NCI-H460 (cell line): ENCODE measurements at regions not wholly inside any gene's neighbourhood (a gene's known extent, or its start where the extent isn't known, plus 50 kb on each side); places are given as distances from the start of the nearest gene placed in this dataset.
"Not testable (repeated sequence)": the region's sequence is repeated elsewhere in the genome, so short reads cannot be mapped to it uniquely, and the experiment has no call there.

ENCODE experiments used
- DNase-seq: peaks from one replicate; pipeline ENCODE4 v3.0.0-alpha.2; 2016; ENCODE audit warnings: low read depth; ENCODE audit errors: extremely low read depth

DNA sequence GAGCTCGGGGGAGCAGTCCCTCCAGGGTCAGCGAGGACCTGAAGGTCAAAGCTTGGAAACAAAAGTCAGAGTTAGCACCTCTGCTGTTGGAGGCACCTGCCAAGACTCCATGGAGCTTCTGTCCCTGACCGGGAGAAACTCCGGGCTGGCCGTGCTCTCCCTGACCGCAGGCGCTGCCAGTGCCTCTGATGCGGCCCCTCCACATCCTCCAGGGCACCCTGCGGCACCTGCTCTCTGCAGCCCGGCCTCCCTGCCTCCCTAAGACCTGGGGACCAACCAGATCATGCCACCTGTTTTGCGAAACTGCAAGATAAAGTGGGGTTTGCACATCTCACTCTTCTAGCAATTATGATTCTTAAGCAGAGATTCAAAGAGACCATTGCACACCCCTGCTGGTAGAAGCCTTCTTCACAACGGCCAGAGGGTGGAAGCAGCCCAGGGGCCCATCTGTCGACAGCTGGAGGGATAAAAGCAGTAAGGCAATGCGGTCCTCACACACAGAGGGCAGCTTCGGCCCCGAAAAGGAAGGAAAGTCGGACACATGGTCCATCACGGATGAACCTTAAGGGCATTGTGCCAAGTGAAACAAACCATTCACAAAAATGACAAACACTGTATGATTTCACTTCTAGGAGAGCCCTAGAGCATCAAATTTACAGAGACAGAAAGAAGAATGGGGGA is 477.1 kb downstream of the BRD1 start:
- no peak for DNase-seq

DNA sequence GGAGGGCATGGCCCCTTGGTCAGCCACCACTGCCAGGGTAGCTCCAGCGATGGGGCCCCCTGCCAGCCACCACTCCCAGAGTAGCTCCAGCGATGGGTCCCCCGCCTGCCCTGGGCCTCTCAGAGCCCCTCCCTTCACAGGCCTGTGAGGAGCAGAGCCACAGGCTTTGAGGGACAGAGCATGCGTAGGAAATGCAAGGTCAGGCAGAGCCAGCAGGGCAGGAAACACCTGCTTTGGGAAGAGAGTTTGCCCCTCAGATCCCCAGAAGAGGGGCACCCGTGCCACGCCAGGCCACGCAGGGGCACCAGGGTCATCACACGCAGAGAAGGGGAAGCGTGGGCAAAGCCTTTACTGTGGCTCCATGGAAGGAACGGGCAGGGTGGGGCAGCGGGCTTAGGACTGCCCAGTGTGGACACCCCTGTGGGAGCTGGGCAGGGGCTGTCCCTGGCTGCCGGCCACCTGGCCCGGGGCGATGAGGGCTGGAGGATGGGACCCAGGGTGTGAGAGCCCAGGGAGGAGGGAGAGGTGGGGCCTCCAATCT is 477.8 kb downstream of the BRD1 start:
- no peak for DNase-seq

DNA sequence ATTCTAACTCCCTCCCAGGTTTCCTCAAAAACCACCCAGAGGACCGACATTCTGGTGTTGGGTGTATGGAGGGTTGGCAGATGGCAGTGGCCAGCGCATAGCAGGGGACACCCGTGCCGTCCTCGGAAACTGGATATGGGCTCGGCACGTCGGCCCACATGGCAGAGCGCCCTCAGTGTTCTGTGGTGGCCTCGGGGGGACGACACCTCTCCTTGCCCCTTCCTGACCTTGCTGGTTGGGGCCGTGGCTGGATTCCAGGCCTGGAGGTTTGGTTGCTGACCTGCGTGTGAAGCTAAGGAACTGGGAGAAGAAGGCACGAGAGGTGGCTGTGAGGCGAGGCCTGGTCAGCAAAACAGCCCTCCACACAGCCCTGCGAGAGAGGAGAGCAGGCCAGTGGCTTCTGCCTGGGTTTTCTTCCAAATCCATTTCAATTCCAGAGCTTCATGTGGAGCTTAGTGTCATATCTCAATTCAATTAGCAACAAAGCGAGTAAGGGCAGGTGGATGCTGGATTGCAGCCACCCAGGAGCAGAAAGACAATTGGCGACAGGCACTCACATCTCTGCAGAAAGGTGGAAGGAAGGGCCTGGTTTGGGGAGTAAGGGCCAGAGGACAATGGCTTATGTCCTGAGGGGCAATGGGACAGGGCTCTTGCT is 478.4 kb downstream of the BRD1 start:
- no peak for DNase-seq

DNA sequence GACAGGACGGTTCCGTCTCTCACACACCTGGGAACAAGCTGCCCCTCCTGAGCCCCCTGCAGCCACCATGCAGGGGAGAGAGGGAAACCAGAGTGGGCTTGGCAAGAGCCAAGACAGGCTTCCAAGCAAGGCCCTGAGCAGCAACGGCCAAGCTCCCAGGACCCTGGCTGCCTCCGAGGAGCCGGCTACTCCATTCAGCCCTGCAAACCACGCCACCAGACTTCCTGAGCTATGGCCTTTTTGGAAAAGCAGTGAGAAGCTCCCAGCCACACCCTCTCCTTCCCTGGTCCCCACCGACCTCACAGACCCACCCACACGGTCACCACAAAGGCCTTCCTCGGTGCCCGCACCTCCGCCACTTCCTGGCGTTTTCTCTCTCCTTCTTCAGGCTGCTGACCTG is 479.0 kb downstream of the BRD1 start:
- DNase-seq, result no peak

DNA sequence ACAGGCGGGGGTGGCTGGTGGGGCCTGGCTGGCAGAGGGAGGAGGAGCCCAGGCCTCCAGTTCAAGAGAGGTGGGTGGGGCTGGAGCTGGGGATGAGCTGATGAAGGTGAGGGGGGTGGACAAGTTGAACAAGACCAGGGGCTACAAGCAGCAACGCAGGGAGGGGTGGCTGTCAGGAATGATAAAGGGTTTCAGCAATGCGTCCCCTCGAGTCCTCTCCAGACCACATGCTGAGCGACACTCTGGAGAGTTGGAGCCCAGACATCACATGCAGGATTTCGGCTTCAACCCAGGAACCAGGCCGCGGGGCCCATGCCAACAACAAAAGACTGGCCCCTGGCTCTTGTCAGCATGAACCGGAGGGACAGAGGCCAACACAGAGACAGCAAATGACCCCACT is 480.3 kb downstream of the BRD1 start:
- no peak for DNase-seq

DNA sequence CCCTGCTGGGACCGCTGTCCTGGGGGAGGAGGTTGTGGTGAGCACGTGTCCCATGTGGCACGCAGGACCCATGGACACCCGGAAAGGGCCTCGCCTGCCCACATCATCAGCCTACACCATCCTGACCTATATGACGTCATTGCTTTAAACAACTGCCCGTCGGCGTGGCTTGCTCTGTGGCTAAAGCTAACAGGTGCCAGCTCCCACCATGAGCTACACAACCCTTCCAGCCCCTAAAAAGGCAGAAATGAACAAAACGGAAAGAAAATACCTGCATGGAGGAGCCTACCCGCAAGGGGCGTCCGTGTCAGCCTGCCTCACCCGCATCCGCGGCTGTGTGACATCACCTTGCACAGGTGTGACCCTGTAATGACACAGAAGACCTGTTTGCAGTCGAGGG is 481.8 kb downstream of the BRD1 start:
- DNase-seq, result no peak

DNA sequence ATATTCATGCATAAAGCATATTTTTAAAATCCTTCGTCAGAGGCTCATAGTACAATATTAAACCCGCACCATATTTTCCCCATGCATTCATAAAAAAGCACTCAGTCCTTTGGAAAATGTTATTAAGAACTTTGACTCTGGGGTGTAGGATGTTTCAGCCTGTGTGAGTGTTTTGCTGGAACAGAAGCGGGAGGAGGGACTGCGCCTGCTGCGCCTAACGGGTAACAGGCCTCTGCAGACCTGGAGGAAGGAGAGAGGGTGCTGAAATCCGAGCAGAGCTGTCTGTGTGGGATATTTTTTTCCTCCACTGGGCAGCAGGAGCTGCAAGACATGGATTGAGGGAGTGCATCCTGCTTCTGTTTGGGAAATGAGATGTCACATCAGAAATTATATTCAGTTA is 483.0 kb downstream of the BRD1 start:
- DNase-seq, result no peak

DNA sequence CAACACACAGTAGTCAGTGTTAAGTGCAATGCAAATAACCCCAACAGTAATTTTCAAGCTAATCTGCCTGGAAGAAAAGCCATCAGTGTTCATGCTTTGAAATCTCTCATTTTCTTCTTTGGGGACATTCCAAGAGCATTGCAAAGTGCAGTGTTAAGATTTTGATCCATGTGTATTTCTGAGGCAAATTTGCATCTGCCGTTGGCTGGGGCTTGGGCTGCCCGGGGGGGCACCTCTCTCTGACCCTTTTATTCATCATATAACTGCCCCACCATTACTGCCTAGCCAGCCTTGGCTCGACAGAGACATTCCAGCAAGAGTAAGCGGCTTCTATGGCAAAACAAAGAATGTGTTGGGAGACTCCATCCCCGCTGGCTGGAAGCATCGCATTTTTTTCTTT is 483.5 kb downstream of the BRD1 start:
- DNase-seq, result no peak

DNA sequence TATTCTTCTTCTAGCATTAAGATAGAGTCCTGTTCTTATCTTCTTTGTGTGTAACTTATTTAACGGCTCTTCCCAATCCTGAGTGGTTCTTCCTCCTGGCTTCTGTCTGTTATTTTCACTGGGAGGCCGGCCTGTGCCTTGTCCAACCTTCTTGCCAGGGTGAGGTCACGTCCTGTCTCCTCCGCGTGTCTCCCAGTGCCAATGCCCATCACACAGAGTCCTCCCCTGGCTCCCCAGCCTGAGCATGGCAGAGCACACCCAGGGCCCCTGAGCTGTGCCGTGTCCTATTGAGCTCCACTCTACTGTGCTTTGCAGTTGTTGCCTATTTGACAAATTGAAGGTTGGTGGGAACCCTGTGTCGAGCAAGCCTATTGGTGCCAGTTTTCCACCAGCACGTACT is 487.3 kb downstream of the BRD1 start:
- DNase-seq, result no peak

DNA sequence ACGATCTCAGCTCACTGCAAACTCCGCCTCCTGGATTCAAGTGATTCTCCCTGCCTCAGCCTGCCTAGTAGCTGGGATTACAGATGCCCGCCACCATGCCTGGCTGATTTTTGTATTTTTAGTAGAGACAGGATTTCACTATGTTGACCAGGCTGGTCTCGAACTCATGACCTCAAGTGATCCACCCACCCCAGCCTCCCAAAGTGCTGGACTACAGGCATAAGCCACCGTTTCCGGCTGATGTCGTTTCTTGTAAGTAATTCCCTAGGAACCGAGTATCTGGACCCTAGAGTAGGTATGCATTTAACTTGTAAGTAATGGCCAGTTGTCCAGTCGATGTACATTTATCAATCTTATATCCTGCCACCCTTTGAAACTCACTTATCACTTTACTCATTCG is 491.2 kb downstream of the BRD1 start:
- DNase-seq, result not testable (repeated sequence)

DNA sequence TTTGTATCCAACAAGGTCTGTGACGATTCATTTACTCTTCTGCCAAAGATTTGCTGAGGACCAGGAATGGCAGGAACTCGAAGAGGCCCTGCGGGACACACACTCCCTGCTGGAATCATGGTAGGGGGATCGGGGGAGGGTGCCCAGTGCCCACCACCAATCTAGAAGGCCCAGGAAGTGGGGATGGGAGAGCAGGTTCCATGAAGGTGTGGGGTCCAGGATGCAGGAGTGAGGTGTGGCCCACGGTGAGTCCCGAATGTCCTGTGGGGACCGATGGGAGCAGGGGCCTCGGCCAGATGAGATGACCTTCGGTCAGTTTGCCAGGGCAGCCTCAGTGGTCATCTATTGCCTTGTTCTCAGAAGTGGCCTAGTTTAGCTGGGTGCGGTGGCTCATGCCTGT is 492.7 kb downstream of the BRD1 start:
- no peak for DNase-seq

DNA sequence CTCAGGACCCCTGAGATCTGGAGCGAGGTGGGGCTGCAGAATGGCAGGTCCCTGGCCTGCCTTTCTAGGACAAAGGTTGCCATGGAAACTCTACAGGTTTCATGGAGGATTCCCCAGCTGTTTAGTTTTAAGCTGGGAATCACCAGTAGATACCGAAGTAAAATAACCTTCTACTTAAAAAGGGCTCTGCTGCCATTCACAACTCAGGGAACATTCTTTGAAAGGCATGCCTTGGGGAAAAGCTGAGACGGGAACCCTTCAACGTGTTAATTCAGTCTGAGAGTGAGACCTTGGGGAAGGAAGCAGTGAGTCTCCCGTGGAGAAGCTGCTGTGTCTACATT is 493.3 kb downstream of the BRD1 start:
- no peak for DNase-seq

DNA sequence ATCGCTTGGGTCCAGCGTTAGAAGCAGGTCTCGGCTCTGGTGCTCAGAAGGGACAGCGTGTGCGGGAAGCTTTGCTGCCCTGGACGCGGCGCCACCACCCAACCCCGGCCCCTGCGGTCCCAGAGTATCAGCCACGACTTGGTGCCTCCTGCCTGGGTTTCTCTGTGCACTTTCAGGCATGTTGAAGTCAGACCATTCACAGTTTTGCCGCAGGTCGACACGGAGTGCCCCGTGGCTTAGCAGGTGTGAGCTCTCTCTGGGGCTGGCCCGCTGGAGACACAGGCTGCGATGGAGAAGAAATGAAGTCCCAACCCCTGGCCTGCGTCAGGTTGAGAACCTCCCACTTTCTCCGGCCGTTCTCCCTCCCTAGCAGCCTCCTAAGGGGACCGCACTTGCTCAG is 494.5 kb downstream of the BRD1 start:
- no peak for DNase-seq

DNA sequence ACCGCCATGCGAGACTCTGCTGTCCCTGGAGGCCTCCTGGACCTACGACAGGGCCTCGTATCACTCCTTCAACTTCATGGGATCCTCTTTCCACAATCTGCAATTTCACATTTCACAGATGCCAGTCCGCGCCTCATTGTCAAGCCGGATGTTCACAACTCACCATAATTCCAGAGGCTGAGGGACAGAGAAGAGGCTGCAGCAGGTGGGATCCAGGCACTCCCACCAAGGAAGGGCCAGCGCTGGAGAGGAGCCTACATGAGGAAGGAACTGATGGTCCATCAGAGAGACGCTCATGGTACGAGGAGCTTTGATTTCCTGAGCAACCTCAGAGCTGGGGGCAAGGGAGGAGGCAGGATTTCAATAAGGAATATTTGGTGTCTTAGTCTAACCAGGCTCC is 495.0 kb downstream of the BRD1 start:
- DNase-seq, result no peak

DNA sequence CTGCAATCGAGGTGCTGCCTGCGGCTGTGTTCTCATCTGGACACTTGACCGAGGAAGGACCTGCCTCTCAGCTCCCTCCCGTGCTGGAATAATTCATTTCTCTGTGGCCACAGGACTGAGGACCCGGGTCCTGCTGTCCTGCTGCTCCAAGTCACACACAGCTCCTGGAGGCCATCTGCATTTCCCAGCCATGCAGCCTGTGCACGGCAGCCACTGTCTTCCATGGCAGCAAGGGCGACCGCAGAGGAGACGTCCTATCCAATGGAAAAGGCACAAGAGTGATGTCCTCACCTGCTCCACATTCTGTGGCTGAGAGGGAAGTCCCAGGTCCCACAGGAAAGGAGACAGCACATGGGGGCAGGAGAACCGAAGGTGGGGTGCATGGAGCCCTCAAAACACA is 495.8 kb downstream of the BRD1 start:
- DNase-seq, result no peak

DNA sequence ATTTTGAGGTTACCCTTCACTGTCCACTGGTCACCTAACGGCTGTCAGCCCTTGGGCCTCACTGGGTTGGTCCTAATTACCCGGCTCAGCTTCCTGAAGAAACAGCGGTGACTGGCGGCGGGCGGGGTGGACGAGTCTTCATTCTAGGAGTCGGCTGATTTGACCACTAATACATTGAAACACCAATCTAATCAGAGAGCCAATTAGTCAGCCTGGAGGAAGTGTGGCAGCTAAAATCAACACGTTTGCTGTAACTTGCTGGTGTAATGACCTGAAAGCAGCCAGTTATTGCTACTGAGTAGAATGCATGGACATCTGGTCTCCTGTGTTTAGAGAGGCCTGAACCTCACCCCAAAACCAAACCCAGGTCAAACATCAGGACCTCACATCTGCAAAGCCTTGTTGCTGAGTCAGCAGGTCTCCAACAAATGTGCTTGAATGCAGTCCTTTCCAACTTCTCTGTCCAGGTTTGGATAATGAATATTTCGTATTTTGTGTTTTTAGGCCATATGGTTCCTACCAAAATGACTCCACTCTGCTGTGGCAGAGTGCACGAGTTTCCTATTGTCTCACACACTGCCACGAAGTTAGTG is 496.4 kb downstream of the BRD1 start:
- no peak for DNase-seq

DNA sequence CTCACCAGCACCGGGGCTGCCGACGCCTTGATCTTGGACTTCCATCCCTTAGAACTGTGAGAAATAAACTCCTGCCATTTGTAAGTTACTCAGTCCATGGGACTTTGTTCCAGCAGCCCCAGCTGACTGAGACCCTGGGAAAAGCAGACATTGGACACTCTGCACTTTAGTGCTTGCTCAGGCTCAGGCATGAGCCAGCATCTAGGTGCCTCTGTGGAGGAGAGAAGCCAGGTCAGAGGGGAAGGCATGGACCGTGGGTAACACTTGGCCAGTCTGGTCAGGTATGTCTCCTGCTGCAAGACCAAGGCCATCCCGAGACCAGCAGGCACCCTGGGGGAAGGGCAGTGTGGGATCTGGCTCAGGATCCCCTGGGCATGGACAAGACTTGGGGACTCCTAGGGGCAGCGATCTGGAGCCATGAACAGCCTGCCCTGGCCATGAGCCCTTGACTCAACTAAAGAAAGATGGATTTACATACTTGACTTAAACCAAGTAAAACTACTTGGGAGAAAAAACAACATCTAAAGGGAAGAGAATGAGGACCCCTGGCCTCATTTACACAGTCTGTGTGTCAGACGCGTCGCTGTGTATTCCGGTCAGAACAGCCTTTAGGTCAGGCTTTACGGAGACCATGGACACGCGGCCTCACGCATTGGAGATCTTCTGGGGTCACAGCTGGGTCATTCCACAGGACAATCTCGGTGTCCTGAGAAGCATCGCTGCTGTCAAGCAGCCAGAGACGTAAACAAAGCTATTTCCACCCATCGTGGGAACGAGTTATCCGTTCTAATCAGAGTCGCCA is 497.1 kb downstream of the BRD1 start:
- no peak for DNase-seq

DNA sequence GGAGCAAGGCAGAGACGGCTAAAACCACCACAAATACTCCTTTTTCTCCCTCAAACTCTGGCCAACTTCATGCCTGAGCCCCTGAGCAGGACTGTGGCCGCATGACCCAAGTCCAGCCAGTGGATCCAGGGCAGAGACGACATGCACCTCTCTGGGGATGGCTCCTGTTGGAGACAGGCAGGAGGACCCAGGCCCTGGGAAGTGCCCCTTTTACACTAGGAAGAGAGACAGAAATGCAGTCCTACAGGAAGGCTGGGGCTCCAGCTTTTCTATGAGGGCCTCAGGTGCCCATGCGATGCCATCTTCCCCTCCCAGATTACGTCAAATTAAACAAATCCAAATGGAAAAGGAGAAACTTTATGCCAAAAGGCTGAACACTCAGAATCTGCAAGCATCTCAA is 498.0 kb downstream of the BRD1 start:
- no peak for DNase-seq

DNA sequence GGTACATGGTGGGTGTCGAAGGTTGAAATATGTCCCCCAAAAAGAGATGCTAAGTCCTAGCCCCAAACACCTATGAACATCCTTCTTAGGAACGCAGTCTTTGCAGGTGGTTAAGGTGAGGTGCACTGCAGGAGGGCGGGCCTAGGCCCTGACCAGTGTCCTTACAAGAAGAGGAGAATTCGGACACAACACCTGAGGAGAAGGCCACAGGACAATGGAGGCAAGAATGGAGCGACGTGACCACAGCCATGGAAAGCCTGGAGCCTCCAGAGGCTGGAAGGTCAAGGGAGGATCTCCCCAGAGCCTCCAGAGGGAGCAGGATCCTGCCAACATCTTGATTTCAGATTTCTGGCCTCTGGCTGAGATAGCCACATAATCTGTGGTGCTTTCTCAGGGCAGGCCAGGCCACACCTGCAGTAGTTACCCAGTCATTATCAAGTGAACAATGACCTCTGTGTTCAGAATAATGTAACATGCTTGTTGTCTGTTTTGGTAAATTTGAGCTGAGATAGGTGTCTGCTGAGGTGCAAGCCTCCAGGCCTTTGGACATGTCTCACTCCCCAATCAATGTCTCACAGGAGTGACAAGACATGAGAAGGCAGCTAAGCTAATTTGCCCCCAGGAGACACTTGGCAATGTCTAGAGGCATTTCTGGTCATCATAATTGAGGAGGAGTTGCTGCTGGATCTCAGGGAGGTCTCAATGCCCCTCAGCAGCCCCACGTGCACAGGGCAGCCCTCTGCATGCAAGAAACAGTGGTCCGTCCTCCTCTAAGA is 498.9 kb downstream of the BRD1 start:
- no peak for DNase-seq

DNA sequence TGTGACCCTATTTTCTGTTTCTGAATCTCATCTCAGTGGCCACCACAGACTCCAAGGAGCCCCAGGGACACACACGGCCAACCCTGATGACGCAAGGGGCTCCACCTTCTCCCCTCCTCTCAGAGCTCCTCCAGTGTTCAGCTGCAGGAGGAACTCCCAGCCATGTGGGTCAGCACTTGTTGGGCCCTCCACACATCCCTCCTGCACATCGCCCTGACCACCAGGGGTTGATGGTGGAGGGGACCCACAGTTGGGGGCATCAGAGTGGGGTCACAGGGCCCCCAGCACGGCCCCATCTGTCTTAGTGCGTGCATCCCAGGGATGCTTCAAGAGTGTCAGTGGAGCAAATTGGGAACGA is 499.6 kb downstream of the BRD1 start:
- no peak for DNase-seq
